GM21367 (cell line): ENCODE measurements at regions not wholly inside any gene's neighbourhood (a gene's known extent, or its start where the extent isn't known, plus 50 kb on each side); places are given as distances from the start of the nearest gene placed in this dataset.
"Not testable (repeated sequence)": the region's sequence is repeated elsewhere in the genome, so short reads cannot be mapped to it uniquely, and the experiment has no call there.

Experiments used
- ATAC-seq: cut with Tn5 transposase; IDR thresholded peaks from one replicate; pipeline ENCODE4 v1.9.1; 2021; ENCODE audit not compliant: unreplicated experiment

DNA sequence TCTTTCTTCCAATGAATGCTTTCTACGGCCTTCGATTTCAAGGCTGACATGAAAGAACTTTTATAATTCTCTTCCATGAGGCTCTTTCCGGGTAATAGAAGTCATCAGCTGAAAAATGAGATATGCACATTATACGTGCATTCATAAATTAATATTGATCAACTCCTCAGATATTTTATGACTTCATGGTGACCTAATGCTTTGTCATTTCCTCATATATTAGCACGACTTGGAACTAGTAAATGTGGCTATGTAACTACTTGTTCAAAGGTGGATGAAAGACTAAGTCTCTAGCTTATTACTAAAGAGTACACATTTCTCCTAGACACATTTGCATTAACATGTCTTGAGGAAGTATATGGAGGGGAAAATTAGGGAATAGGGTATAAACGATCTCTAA, 168.8 kb downstream of the HDGFL1 start:
- ATAC-seq: no peak

DNA sequence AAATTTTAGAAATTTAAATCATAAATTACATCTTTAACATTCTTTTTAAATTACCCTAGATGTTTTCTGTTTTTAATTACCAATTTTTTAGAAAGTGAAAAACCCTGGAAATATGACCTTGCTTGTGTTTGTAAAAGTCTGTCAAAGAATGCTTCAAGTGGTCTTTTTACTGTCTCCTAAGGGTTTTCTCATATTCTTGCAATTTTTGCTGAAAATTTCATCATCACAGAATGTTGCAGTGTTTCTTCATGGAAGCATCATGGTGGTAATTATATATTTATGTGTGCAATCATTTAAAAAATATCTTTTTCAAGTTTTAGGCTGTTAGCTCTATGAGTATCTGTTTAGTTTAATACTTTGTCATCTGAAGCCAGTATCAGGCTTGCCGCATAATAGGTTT, 178.2 kb downstream of the HDGFL1 start:
- no peak for ATAC-seq

DNA sequence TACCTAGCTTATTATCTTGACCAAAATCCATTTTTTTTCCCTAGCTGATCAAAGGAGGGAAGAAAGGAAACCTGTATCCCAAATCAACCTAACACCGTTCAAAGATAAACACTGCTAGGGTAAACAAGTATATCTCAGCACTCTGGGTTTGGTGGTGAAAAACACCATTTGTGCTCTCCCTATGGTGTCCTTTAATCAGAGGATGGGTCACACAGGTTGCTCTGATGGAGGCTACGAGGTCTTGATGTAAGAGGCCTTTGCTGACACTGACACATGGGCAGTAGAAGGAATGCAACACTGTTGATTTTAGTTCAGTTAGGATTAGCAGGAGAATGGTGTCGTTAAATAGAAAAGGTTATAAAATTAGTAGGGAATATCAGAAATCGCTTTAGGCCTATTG, 179.3 kb downstream of the HDGFL1 start:
- ATAC-seq: no peak

DNA sequence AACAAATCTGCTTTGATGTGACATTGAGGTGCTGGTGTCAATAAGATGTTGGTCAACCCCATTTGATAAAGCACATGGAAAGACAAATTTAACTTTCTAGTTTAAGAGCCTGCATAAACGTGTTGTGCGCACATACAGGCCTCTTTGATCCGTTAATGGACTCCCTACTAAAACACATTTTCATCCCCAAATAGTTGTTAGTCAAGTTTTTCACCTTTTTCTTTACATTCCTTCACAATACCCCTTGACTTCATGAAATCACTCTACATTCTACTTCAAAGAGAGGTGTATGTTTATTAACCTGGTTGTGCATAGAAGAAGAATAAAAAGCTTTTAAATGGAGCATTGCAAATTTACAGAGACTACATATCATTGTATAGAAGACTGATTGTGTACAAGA, 180.3 kb downstream of the HDGFL1 start:
- ATAC-seq: no peak

DNA sequence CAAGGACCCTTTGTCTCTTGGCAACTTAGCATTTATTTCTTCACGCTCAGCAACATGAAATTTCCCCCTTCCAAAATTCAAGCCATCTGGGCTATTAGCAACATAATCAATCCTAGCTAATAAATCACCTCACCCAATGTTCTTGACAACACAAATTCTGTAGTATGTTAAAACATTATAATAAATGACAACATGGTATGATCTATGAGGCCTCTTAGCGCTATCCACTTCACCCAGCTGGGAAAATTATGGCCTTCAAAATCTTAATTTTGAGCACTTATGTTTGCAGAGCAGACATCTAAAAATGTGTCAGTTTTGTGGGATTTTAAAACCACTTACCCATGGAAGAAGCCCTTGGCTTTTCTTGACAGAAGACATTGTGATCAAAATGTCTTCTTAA, 181.9 kb downstream of the HDGFL1 start:
- no peak for ATAC-seq

DNA sequence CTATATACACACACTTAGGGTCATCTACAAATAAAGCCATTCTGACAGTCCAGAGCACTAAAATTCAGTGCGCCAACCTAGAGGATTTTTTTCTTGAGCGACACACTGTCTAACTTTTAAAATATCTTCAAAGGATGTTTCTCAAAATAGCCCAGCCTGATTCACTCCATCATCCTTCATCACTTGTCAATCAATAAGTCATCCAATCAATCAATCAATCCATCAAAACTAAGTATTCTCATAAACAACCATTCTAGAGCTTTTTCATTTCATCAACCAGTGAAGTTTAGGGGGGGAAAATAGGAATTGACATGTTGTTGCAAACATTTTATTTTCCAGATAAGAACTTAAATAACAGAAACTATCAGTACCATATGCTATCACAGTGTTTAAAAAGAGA, 183.2 kb downstream of the HDGFL1 start:
- no peak for ATAC-seq

DNA sequence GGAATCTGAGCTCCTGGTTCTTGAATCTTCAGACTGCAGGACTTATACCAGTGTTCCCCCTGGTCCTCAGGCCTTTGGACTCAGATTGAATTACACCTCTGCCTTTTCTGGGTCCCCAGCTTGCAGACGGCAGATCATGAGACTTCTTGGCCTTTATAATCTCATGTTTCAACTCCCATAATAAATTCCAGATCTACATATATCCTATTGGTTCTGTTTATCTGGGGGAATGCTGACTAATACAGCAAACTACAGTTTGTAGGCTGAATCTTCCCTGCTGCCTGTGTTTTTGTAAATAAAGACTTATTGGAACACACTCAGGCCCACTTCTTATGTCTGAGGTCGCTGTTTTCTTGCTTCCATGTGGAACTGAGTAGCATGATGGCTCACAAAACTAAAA, 184.7 kb downstream of the HDGFL1 start:
- no peak for ATAC-seq

DNA sequence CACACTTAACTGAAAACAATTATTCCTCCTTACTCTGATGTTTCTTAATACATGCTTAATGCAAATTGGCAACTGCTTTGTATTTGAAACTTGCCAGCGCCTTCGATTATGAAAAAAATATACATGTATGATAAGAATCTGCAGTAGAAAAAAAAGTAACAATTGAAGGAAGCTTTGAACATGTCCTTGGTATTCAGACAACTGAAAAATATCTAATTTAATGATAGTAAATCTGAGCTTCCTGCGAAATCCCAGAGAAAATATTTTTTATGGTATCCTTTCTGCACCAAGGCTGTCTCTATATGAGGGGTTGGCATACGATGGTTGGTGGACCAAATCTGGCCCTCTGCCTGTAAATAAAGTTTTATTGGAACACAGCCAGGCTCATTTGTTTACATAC, 186.2 kb downstream of the HDGFL1 start:
- ATAC-seq: no peak

DNA sequence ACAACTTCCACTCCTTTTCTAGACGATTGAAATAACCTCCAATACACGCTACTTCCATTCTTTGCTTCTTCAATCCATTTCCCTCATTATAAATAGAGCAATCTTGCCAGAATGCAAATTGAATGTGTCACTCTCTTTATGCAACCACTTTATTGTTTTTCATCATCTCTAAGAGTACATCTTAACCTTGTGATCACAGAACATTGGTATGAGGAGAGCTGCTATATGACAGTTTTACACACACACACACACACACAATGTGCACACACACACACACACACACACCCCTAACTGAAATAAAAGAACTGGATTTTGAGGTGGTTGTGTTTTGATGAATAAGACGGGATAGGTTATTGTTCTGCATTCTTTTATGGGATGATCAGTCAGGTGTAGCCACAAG, 187.0 kb downstream of the HDGFL1 start:
- ATAC-seq: no peak

DNA sequence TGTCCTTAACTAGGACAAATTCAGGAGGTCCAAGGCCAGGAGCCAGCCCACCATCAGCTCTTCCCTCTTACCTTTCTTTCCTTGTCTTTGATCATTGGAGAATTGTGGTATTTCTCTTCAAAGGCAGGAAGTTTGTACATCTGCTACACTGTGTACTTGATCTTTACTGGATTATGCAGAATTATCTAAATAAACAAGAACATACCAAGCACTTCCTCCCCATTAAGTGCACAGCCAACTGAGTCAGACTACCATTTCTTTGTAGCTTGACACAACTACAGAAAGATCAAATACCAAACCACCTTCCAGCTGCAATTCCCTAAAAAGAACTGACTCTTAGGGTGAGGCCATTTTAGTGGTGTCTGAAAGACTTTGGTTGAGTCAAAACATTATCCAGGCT, 195.1 kb downstream of the HDGFL1 start:
- no peak for ATAC-seq

DNA sequence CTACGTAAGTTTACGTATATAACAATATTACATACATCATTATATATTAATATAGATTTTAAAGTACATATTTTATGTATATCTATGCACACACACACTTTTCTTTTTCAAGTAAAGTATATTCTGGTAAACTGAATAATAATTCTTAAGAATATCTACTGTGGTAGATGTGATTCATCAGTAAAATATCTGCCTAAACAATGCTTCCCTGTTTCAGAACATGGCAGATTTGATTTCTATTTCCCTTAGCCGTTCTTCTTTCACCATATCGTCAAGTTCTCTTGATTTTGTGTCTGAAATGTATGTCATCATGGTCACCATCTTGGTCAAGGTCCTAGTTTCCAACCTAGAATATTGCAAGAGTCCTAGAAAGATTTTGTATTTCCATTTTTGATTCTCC, 195.6 kb downstream of the HDGFL1 start:
- ATAC-seq: no peak

DNA sequence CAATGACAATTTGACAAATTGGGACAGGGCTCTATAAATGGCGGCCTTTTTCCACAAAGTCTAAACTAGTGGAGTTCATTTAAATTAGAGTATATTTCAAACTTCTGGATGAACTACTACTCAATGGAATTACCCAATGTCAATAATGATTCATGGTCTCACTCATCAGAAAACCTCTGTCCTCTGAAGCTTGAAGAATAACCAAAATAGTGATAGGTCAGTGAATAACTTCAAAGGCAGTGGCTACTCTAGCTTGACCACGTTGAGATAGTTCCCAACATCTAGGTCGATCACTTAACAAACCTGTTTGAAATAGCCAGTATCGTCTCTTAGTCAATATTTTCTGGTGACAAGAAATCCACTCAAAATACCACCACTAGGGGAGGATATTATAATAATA, 197.6 kb downstream of the HDGFL1 start:
- no peak for ATAC-seq

DNA sequence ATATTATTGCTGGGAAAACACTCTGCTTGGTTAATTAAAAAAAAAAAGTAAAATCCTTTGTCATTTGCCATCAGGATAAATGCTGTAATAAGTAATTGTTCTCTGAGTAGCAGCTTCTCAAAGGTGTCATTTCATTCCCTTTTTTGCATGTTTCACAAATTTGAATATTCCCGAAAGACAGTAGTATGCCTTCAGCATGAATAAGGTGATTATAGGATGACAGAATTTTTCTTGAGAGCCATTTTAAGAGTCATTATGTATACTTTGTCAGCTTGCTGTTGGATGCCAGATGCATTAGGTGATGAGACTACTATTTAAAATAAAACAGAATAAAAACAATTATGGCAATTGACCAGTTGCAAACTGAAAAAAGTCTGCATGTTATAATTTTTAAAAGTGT, 200.7 kb downstream of the HDGFL1 start:
- ATAC-seq: no peak

DNA sequence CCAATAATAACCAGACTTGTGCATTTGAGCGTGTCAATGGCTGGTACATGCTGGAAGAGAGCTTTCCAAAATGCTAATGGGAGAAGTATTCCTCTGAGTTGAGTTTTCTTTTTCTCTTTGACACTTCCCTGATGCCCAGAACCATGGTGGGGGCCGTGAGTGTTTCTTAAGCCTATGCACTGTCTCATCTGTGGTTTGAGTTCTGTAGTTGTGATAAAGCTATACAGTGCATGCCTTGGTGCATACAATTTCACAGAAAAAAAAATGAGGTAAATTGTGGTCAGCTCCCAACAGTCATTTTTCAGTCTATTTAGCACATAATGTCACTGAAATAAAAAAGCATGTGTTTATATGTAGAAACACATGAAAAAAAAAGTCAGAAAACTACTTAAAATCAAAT, 204.8 kb downstream of the HDGFL1 start:
- ATAC-seq: no peak

DNA sequence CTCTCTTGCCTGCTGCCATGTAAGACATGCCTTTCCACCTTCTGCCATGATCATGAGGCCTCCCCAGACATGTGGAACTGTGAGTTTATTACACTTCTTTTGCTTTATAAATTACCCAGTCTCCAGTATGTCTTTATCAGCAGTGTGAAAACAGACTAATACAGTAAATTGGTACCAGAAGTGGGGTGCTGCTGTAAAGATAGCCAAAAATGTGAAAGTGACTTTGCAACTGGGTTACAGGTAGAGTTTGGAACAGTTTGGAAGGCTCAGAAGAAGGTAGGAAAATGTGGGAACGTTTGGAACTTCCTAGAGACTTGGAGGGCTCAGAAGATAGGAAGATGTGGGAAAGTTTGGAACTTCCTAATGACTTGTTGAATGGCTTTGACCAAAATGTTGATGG, 209.1 kb downstream of the HDGFL1 start:
- ATAC-seq: not testable (repeated sequence)

DNA sequence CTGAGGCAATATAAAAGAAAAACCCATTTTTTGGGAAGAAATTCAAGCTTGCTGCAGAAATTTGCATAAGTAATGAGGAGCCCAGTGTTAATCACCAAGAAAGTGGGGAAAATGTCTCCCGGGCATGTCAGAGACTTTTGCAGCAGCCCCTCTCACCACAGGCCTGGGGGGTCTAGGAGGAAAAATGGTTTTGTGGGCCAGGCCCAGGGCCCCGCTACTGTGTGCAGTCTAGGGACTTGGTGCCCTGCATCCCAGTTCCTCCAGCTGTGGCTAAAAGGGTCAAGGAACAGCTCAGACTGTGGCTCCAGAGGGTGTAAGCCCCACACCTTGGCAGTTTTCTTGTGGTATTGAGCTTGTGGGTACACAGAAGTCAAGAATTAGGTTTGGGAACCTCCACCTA, 209.7 kb downstream of the HDGFL1 start:
- no peak for ATAC-seq

DNA sequence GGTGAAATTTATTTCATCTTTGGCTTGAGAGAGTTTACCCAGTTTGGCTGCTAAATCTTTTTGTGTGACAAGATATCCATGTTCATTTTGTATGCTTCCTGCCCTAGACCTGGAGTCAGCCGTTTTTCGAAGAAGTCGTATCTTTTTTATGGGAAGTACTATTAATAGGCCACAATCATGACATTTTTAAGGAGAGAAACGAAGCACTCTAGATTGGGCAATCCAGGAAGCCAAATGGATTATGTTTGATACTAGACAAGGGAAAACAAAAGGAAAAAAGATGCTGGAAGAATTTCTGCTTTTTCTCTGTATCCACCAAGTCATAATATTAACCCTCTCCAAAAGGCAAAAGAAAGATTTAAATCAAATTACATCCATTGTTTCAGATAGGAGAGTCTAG, 214.6 kb downstream of the HDGFL1 start:
- no peak for ATAC-seq

DNA sequence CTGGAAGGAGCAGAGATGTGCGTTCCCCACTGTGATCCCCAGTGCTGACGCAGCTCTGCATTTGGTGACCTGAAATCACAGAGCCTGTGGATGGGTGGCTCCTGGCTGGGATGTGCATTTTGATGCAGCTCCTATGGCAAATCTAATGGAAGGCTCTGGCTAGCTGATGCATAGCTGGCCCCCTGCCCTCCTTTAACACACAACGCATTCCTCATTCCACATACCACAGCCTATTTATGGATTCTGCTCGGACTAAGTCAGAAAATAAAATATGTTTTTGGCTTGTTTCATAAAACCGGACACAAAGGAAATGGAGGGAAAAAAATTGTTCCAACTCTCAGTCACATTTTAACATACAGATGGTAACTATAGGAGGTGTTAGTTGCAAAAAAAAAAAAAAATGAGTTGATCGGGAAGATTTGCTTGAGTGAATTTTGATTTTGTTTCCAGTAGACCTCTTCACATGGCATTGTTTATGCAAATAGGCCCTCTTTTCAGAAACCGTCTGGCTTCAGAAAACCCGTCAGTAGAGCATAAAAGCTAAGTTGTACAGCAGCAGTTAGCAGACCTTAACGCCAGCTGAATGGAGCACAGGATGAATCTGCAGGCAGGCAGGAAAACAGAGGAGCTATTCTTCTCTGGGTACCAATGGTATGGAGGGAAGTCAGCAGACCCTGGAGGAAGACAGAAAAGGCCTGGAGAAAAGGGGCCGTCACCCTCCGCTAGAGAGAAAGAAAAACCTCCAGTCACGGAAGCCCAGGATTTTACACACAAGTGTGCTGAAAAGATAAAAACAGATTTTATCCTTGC, 215.4 kb downstream of the HDGFL1 start:
- ATAC-seq: no peak

DNA sequence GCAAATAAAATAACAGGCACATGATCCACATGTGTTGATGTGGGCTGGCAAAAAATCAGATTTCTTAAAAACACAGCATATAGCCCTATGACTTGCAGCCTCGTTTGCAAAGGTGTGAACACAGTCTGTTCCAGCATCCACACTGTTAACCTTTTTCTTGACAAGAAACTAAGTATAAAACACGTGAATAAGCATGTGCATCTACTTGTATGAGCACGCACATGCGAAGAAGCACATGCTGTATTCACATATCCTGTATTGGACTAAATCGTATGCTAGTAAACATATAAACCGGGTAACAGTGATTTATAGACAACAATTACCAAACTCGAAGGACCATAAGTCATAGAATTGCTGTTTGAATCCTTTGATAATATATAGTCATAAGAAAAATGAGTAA, 218.7 kb downstream of the HDGFL1 start:
- no peak for ATAC-seq

DNA sequence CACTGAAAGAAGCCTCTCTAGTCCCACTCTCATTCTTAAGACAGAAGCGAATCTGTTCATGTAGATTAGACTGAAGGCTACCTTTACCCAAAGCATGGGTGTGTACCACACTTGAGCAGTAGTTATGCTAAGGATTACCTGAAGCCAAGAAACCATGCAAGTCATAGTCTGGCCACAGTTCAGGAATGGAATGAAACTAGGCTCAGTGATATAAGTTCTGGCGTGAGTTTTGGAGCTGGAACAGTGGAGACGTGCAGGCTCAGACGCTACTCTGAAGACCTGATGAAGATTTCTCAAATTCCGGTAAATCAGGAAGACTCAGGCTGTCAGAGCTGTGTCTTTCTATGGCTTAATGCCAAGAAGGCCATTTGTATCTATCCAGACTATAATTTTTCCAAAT, 219.9 kb downstream of the HDGFL1 start:
- ATAC-seq: no peak

DNA sequence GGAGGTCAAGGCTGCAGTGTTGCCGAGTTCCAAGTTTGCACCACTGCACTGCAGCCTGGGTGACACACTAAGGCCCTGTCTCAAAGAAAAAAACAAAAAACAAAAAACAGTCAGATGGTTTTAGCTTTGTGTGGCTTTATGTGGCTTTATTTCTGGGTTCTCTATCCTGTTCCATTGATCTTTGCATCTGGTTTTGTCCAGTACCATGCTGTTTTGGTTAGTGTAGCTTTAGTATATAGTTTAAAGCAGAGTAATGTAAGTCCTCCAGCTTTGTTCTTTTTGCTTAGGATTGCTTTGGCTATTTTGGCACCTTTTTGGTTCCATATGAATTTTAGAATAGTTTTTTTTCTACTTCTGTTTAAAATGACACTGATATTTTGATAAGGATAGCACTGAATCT, 225.5 kb downstream of the HDGFL1 start:
- no peak for ATAC-seq

DNA sequence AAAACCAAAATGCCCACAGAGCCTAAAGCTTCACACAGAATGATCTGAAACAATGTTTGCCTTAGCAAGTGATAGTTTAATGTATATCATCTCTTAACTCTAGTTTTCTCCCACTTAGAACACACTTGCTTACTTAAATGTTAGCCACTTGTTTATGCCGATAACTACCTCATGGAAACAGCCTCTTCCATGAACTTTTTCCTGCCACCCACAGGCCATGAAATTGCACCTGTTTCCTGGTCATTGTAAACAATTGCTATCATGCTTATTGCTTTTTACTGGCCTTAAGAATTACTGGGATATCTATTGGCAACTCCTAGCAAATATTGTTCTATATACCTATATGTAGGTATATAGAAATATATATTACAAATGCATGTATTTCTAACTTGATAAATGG, 231.1 kb downstream of the HDGFL1 start:
- no peak for ATAC-seq

DNA sequence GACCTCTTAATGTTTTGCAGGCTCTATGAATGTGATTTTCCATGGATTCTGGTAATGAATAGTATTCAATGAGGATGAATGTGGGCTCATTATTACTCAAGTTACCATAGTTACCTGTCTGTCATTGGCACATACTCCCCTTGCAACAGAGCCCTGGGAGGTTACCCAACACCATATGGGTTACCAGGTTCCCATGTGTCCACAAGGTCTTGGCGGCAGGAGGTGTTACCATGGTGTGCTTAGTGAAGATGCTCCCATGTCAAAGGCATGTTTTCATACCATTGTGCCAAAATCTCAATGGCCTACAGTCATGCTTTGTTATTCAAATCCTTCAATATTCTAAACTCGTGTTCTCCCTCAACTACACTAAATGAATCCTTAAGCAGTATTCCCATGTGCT, 232.5 kb downstream of the HDGFL1 start:
- ATAC-seq: no peak
